GM12874 (cell line): ENCODE measurements at regions not wholly inside any gene's neighbourhood (a gene's known extent, or its start where the extent isn't known, plus 50 kb on each side); places are given as distances from the start of the nearest gene placed in this dataset.

Experiments
- CTCF ChIP-seq: IDR thresholded peaks from 2 replicates; pipeline ENCODE4 v1.5.1; 2011; ENCODE audit warnings: low read depth, mild to moderate bottlenecking, control low read depth, low read length, moderate library complexity; ENCODE audit not compliant: insufficient read depth

GRCh38 chr5:85170183-85170582 lies 785.5 kb upstream of the EDIL3 start:
- no peak for TF ChIP-seq CTCF

- TF ChIP-seq CTCF, result no peak
Measured at GRCh38 chr5:85173469-85173868, 788.8 kb upstream of the EDIL3 start.

- TF ChIP-seq CTCF, result no peak
Measured at GRCh38 chr5:85182344-85182743, 797.7 kb upstream of the EDIL3 start.

- no peak for TF ChIP-seq CTCF
Measured at GRCh38 chr5:85204289-85204688, 819.6 kb upstream of the EDIL3 start.

GRCh38 chr5:85205430-85205829 lies 820.8 kb upstream of the EDIL3 start:
- no peak for TF ChIP-seq CTCF

GRCh38 chr5:85225388-85225787 lies 840.7 kb upstream of the EDIL3 start:
- no peak for TF ChIP-seq CTCF

- TF ChIP-seq CTCF, result no peak
Measured at GRCh38 chr5:85249204-85249603, 864.5 kb upstream of the EDIL3 start.

- TF ChIP-seq CTCF, result no peak
Measured at GRCh38 chr5:85263125-85263524, 878.4 kb upstream of the EDIL3 start.
